Mammary epithelial cell (primary cell): ENCODE measurements at regions not wholly inside any gene's neighbourhood (a gene's known extent, or its start where the extent isn't known, plus 50 kb on each side); places are given as distances from the start of the nearest gene placed in this dataset.

Source experiments
- EZH2 ChIP-seq: IDR thresholded peaks from 2 replicates; pipeline ENCODE4 v1.6.1; 2012; ENCODE audit warnings: low read length, inconsistent platforms, borderline replicate concordance
- TF ChIP-seq, protein P1 (sequence below), 2 donors: IDR thresholded peaks in 1 of 2; conservative IDR thresholded peaks in 1 of 2; 2 replicates each; pipeline ENCODE4 v1.5.1; 2011 to 2012; ENCODE audit warnings: inconsistent platforms in 2 of 2, low read length in 2 of 2, mild to moderate bottlenecking in 2 of 2, control low read depth in 1 of 2, low read depth in 1 of 2; ENCODE audit not compliant: insufficient read depth in 1 of 2; ENCODE audit errors: extremely low read depth in 1 of 2

DNA sequence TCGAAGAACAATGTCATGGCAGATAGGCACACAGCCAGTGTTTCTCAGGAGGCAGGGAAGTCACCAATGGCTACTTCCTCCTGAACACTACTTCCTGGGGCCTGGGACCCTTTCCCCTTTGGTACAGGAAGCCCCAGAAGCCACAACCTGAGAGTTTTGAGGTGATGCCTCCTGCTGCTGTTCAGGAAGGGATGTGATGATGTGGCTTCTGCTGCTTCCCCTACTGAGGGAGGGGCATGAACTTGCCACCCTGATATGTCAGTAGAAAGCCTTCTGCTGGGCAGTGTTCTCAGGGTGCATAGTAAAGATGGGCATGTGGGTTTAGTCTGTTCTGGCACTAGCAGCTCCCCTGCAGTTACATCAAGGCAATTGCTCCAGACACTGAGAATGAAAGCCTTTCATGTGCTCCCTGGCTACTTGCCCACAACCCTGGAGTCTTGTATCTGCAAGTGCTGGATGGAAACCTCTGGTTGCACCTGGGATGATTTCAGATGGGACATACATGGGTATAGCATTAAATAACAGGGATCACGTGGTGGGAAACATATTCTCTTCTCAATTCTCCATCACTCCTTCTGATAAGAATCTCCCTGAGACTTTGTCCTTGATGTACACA, 69.3 kb downstream of the ADRA2A start:
- TF ChIP-seq, protein P1, sequence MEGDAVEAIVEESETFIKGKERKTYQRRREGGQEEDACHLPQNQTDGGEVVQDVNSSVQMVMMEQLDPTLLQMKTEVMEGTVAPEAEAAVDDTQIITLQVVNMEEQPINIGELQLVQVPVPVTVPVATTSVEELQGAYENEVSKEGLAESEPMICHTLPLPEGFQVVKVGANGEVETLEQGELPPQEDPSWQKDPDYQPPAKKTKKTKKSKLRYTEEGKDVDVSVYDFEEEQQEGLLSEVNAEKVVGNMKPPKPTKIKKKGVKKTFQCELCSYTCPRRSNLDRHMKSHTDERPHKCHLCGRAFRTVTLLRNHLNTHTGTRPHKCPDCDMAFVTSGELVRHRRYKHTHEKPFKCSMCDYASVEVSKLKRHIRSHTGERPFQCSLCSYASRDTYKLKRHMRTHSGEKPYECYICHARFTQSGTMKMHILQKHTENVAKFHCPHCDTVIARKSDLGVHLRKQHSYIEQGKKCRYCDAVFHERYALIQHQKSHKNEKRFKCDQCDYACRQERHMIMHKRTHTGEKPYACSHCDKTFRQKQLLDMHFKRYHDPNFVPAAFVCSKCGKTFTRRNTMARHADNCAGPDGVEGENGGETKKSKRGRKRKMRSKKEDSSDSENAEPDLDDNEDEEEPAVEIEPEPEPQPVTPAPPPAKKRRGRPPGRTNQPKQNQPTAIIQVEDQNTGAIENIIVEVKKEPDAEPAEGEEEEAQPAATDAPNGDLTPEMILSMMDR (conservative IDR thresholded peaks at IDR 0.05 in 1 of 2, IDR thresholded peaks at IDR 0.05 in 1 of 2; ENCODE audit: extremely low read depth in 1 of 2, insufficient read depth in 1 of 2, low read depth in 1 of 2, low read length in 2 of 2): no peak
- TF ChIP-seq EZH2: no peak
